HepG2 (cell line): ENCODE measurements at regions not wholly inside any gene's neighbourhood (a gene's known extent, or its start where the extent isn't known, plus 50 kb on each side); places are given as distances from the start of the nearest gene placed in this dataset.
A peak's percentile ranks its signal among the peaks of the same experiment; 100 is the strongest.

ENCODE experiments used
- ATAC-seq: fragments of 200-7000 bp; cut with Tn5 transposase; 3 replicates; pipeline ENCODE4 v1.9.1; 2020; ENCODE audit warnings: mild to moderate bottlenecking, moderate library complexity
- BruUV-seq: library from RNA; stranded (reverse); fragments of 400-500 nt; replicated peaks from 2 replicates; lab custom pipeline; 2021; lab: Mats Ljungman, UMichigan
- CTCF ChIA-PET: fragments of 300-600 bp; formaldehyde crosslinking; extraction: SDS; loops from one replicate; lab custom pipeline; 2021; ENCODE audit warnings: low total read pairs, inconsistent platforms, low intra/inter-chr PET ratio; lab: Yijun Ruan, JAX
- POLR2A ChIA-PET: fragments of 350-600 bp; sonication (Branson Sonifier 250); formaldehyde crosslinking; loops from one replicate; lab custom pipeline; 2020; ENCODE audit warnings: antibody characterized with exemption, inconsistent platforms; lab: Yijun Ruan, JAX
- DNase-seq: peaks from one replicate; pipeline ENCODE4 v3.0.0-alpha.2; 2015; ENCODE audit warnings: low spot score
- FAIRE-seq: peaks from 3 replicates; lab custom pipeline; 2011; peaks lifted over from hg19 to GRCh38; lab: Jason Lieb, UNC
- H2AFZ ChIP-seq: one replicate; pipeline ENCODE4 v1.6.1; 2011; ENCODE audit warnings: low read length, inconsistent platforms
- H3K27ac ChIP-seq: fragments of 300-600 bp; 3 replicates; pipeline ENCODE4 v1.8.0; 2011; ENCODE audit warnings: mixed run types, mild to moderate bottlenecking, mixed read lengths, low read length, inconsistent platforms; ENCODE audit not compliant: insufficient read depth; ENCODE audit errors: extremely low read length
- H3K27me3 ChIP-seq, 2 experiments: fragments of 200-600 bp in 1 of 2; 2 replicates in 1 of 2; 3 replicates in 1 of 2; pipeline versions ENCODE4 v1.6.0 to v1.8.0; 2011; ENCODE audit warnings: low read length in 2 of 2, mild to moderate bottlenecking in 2 of 2, moderate library complexity in 2 of 2, inconsistent platforms in 1 of 2; ENCODE audit not compliant: insufficient read depth in 2 of 2, control insufficient read depth in 1 of 2
- H3K36me3 ChIP-seq, 2 experiments: fragments of 200-600 bp in 1 of 2; replicated peaks in 1 of 2; 2 replicates in 1 of 2; 3 replicates in 1 of 2; pipeline versions ENCODE4 v1.5.1 to v1.8.0; 2011; ENCODE audit warnings: low read length in 2 of 2, inconsistent platforms in 1 of 2; ENCODE audit not compliant: insufficient read depth in 2 of 2, control insufficient read depth in 1 of 2
- H3K4me1 ChIP-seq: 2 replicates; pipeline ENCODE4 v1.5.1; 2012; ENCODE audit warnings: low read length, inconsistent platforms; ENCODE audit not compliant: insufficient read depth
- H3K4me2 ChIP-seq: 2 replicates; pipeline ENCODE4 v1.6.0; 2011; ENCODE audit warnings: low read depth, low read length, inconsistent platforms
- H3K4me3 ChIP-seq, 3 experiments: fragments of 200-600 bp in 1 of 3; sonication (generic), shearing (Covaris generic) in 1 of 3; replicated peaks in 1 of 3; 2 replicates each; pipeline ENCODE4 v1.5.1; 2011 to 2016; ENCODE audit warnings: low read length in 3 of 3, inconsistent platforms in 2 of 3, low read depth in 2 of 3, mild to moderate bottlenecking in 2 of 3, control low read depth in 1 of 3, mixed read lengths in 1 of 3; ENCODE audit not compliant: insufficient read depth in 1 of 3
- H3K79me2 ChIP-seq: one replicate; pipeline ENCODE4 v1.6.1; 2011; ENCODE audit warnings: low read length, inconsistent platforms; ENCODE audit not compliant: insufficient read depth
- H3K9ac ChIP-seq: 2 replicates; pipeline ENCODE4 v1.6.0; 2011; ENCODE audit warnings: mild to moderate bottlenecking, low read depth, low read length, inconsistent platforms; ENCODE audit not compliant: insufficient read depth
- H3K9me3 ChIP-seq: 2 replicates; pipeline ENCODE4 v1.5.1; 2012; ENCODE audit warnings: mild to moderate bottlenecking, low read length
- H4K20me1 ChIP-seq: 2 replicates; pipeline ENCODE4 v1.6.0; 2011; ENCODE audit warnings: inconsistent platforms, mild to moderate bottlenecking, low read length, moderate library complexity; ENCODE audit not compliant: insufficient read depth
- MEIS2 ChIP-seq: sonication (generic); formaldehyde crosslinking; IDR thresholded peaks from 2 replicates; pipeline ENCODE4 v1.9.0; 2021; ENCODE audit warnings: mild to moderate bottlenecking, missing genetic modification reagents
- NAIF1 ChIP-seq: sonication (generic); formaldehyde crosslinking; IDR thresholded peaks from 2 replicates; pipeline ENCODE4 v1.5.0; 2020; ENCODE audit warnings: mild to moderate bottlenecking, missing genetic modification reagents, borderline replicate concordance
- NFIB ChIP-seq: sonication (generic); formaldehyde crosslinking; IDR thresholded peaks from 2 replicates; pipeline ENCODE4 v1.9.0; 2021; ENCODE audit warnings: missing genetic modification reagents, mild to moderate bottlenecking, borderline replicate concordance
- POLR2AphosphoS2 ChIP-seq: IDR thresholded peaks from 2 replicates; pipeline ENCODE4 v1.6.1; 2011; ENCODE audit warnings: low read depth, low read length, improper control_type of control experiment
- RAD21 ChIP-seq: fragments of 450-650 bp; formaldehyde crosslinking; IDR thresholded peaks from 2 replicates; pipeline ENCODE4 v1.5.0; 2020; ENCODE audit warnings: mild to moderate bottlenecking
- RNF2 ChIP-seq: fragments of 450-650 bp; conservative IDR thresholded peaks from 2 replicates; pipeline ENCODE4 v1.6.1; 2016; ENCODE audit warnings: low read depth
- TCF7 ChIP-seq: sonication (generic); IDR thresholded peaks from 2 replicates; pipeline ENCODE4 v1.6.1; 2016; ENCODE audit warnings: antibody characterized with exemption, low read depth
- ZMYM4 ChIP-seq: sonication (generic); formaldehyde crosslinking; IDR thresholded peaks from 2 replicates; pipeline ENCODE4 v1.8.1; 2023; ENCODE audit warnings: mild to moderate bottlenecking, missing genetic modification reagents
- ZNF260 ChIP-seq: sonication (generic); formaldehyde crosslinking; IDR thresholded peaks from 2 replicates; pipeline ENCODE4 v1.4.0; 2020; ENCODE audit warnings: missing genetic modification reagents, low read depth, mild to moderate bottlenecking, borderline replicate concordance
- ZNF678 ChIP-seq: sonication (generic); formaldehyde crosslinking; IDR thresholded peaks from 2 replicates; pipeline ENCODE4 v1.4.0; 2020; ENCODE audit warnings: mild to moderate bottlenecking, missing genetic modification reagents
- ZNF776 ChIP-seq: sonication (generic); formaldehyde crosslinking; IDR thresholded peaks from 2 replicates; pipeline ENCODE4 v1.4.0; 2020; ENCODE audit warnings: mild to moderate bottlenecking, missing genetic modification reagents
- WGBS: methylation state at CpG from one replicate; pipeline ENCODE4 v1.1.6; 2017; ENCODE audit warnings: low lambda C conversion rate; 5-methylcytosine and 5-hydroxymethylcytosine counted together
- in situ Hi-C: cut with HindIII; loops from 2 replicates; pipeline ENCODE4 v1.10.0; 2017; ENCODE audit warnings: low pct_unique_long_range_greater_than_20kb; ENCODE audit not compliant: extremely low pct_ligation_motif_present
- intact Hi-C: fragments of 100-400 bp; cut with micrococcal nuclease; formaldehyde crosslinking; loops from one replicate; pipeline ENCODE4 v1.10.0; 2022; ENCODE audit not compliant: unreplicated experiment
- TF ChIP-seq, protein P1 (sequence below): sonication (generic); formaldehyde crosslinking; IDR thresholded peaks from 2 replicates; pipeline ENCODE4 v1.5.0; 2020; ENCODE audit warnings: mild to moderate bottlenecking, low read depth, missing genetic modification reagents, borderline replicate concordance
- TF ChIP-seq, protein P2 (sequence below): sonication (generic); formaldehyde crosslinking; IDR thresholded peaks from 2 replicates; pipeline ENCODE4 v1.5.0; 2020; ENCODE audit warnings: mild to moderate bottlenecking, missing genetic modification reagents, moderate library complexity
- TF ChIP-seq, protein P3 (sequence below): sonication (generic); formaldehyde crosslinking; IDR thresholded peaks from 2 replicates; pipeline ENCODE4 v1.4.0; 2020; ENCODE audit warnings: missing genetic modification reagents, borderline replicate concordance
- TF ChIP-seq, protein P4 (sequence below): sonication (generic); formaldehyde crosslinking; conservative IDR thresholded peaks from 2 replicates; pipeline ENCODE4 v1.4.0; 2020; ENCODE audit warnings: missing genetic modification reagents

DNA sequence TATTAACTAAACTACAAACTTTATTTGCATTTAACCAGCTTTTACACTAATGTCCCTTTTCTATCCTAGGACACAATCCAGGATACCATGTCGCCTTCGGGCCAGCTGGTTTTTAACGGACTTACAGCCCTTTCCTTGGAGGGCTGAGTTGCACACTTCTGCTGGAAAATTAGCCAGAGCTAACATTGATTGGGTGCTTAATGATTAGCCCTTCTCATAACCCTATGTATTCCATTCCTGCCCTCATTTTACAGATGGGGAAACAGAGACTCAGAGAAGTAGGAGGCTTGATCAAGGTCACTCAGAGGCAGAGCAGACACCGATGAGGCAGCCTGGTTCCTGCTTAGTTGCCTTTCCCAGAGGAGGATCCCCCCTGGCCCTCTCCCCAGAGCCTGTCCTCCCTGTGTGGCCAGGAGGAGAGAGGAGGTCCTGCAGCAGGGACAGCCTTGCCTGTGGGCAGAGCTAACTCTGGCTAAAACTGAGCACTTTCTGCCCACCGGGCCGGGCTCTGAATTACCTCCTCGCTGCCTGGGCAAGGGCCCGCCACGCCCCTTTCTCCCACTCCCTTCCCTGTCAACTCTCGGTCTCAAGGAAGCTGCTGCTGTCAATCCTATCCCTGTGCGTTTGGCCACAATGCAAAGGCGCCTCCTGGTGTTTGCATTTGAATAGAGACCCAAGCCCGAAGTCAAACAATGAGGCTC lies 59.6 kb upstream of the PAX6 start:
- intact Hi-C loops (loop anchor here (1.0 to 5.0 kb wide), 7 partner anchors 58 to 764 kb away; partner anchors contain the start of gene PAX6), in situ Hi-C loops (loop anchor here (5.0 to 10.0 kb wide), 4 partner anchors 226 to 626 kb away; no protein-coding TSS in a partner anchor)
- 7% methylated on average over 5 of the region's 13 CpGs for WGBS
- DNase-seq: peak; percentile 43
- ATAC-seq: peak; percentile 93
- Histone ChIP-seq H3K9ac (no peak overlapping the region), H3K9me3 (no peaks in the 10 kb centered on the region), H4K20me1 (no peaks in the 10 kb centered on the region), H3K36me3 (no peaks in the 10 kb centered on the region), H3K79me2 (no peaks in the 10 kb centered on the region), H2AFZ (no peak overlapping the region), H3K4me2 (peak overlapping the region; percentile 34), H3K4me1 (peaks cover 4% of the 10 kb centered on the region; the same call in 1 of the 2 replicates), H3K4me3 (peak overlapping the region in 1 of 3 experiments; percentile 21; a peak in 1 of 6 replicates), H3K27ac (no peak overlapping the region), H3K27me3 (peaks cover 0 to 23% of the 10 kb centered on the region in 2 experiments; a peak in 1 of 5 replicates)
- no peak for FAIRE-seq
- BruUV-seq: no TSS peak
- POLR2A ChIA-PET: no interaction called here
- CTCF ChIA-PET: interaction anchor here (1.5 to 3.4 kb wide), 6 partner anchors 228 to 634 kb away, joined by 5 to 26 read pairs (median 9); no protein-coding TSS in a partner anchor
- TF ChIP-seq, protein P1, sequence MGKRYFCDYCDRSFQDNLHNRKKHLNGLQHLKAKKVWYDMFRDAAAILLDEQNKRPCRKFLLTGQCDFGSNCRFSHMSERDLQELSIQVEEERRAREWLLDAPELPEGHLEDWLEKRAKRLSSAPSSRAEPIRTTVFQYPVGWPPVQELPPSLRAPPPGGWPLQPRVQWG (CRISPR knock-in tag): no peak
- TF ChIP-seq, protein P2, sequence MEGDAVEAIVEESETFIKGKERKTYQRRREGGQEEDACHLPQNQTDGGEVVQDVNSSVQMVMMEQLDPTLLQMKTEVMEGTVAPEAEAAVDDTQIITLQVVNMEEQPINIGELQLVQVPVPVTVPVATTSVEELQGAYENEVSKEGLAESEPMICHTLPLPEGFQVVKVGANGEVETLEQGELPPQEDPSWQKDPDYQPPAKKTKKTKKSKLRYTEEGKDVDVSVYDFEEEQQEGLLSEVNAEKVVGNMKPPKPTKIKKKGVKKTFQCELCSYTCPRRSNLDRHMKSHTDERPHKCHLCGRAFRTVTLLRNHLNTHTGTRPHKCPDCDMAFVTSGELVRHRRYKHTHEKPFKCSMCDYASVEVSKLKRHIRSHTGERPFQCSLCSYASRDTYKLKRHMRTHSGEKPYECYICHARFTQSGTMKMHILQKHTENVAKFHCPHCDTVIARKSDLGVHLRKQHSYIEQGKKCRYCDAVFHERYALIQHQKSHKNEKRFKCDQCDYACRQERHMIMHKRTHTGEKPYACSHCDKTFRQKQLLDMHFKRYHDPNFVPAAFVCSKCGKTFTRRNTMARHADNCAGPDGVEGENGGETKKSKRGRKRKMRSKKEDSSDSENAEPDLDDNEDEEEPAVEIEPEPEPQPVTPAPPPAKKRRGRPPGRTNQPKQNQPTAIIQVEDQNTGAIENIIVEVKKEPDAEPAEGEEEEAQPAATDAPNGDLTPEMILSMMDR (CRISPR knock-in tag): peak; percentile 85
- TF ChIP-seq NFIB (no peak), RAD21 (peak; percentile 77), ZNF678 (CRISPR knock-in tag) (no peak), TCF7 (no peak), POLR2AphosphoS2 (no peak), ZNF260 (CRISPR knock-in tag) (no peak), MEIS2 (CRISPR knock-in tag) (no peak), NAIF1 (CRISPR knock-in tag) (no peak), ZMYM4 (CRISPR knock-in tag) (0 out of 2 replicates have a peak, but pooled peaks have one; percentile 28), ZNF776 (no peak), RNF2 (no peak)
- TF ChIP-seq, protein P3, sequence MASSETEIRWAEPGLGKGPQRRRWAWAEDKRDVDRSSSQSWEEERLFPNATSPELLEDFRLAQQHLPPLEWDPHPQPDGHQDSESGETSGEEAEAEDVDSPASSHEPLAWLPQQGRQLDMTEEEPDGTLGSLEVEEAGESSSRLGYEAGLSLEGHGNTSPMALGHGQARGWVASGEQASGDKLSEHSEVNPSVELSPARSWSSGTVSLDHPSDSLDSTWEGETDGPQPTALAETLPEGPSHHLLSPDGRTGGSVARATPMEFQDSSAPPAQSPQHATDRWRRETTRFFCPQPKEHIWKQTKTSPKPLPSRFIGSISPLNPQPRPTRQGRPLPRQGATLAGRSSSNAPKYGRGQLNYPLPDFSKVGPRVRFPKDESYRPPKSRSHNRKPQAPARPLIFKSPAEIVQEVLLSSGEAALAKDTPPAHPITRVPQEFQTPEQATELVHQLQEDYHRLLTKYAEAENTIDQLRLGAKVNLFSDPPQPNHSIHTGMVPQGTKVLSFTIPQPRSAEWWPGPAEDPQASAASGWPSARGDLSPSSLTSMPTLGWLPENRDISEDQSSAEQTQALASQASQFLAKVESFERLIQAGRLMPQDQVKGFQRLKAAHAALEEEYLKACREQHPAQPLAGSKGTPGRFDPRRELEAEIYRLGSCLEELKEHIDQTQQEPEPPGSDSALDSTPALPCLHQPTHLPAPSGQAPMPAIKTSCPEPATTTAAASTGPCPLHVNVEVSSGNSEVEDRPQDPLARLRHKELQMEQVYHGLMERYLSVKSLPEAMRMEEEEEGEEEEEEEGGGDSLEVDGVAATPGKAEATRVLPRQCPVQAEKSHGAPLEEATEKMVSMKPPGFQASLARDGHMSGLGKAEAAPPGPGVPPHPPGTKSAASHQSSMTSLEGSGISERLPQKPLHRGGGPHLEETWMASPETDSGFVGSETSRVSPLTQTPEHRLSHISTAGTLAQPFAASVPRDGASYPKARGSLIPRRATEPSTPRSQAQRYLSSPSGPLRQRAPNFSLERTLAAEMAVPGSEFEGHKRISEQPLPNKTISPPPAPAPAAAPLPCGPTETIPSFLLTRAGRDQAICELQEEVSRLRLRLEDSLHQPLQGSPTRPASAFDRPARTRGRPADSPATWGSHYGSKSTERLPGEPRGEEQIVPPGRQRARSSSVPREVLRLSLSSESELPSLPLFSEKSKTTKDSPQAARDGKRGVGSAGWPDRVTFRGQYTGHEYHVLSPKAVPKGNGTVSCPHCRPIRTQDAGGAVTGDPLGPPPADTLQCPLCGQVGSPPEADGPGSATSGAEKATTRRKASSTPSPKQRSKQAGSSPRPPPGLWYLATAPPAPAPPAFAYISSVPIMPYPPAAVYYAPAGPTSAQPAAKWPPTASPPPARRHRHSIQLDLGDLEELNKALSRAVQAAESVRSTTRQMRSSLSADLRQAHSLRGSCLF (CRISPR knock-in tag): no peak
- TF ChIP-seq, protein P4, sequence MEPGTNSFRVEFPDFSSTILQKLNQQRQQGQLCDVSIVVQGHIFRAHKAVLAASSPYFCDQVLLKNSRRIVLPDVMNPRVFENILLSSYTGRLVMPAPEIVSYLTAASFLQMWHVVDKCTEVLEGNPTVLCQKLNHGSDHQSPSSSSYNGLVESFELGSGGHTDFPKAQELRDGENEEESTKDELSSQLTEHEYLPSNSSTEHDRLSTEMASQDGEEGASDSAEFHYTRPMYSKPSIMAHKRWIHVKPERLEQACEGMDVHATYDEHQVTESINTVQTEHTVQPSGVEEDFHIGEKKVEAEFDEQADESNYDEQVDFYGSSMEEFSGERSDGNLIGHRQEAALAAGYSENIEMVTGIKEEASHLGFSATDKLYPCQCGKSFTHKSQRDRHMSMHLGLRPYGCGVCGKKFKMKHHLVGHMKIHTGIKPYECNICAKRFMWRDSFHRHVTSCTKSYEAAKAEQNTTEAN (CRISPR knock-in tag): no peak
